Stimulated activated CD4-positive, alpha-beta T cell treated with anti-CD3 and anti-CD28 coated beads, Interleukin-15, amount 100 ng/mL, for 48 hours (primary cell): ENCODE measurements at regions not wholly inside any gene's neighbourhood (a gene's known extent, or its start where the extent isn't known, plus 50 kb on each side); places are given as distances from the start of the nearest gene placed in this dataset.
"Not testable (repeated sequence)": the region's sequence is repeated elsewhere in the genome, so short reads cannot be mapped to it uniquely, and the experiment has no call there.

ENCODE experiments used
- DNase-seq, 2 donors: peaks; one replicate each; pipeline ENCODE4 v3.0.0-alpha.2; 2020; ENCODE audit warnings: low read depth in 2 of 2

GRCh38 chr5:2169430-2169808 is 286.7 kb upstream of the IRX4 start:
- DNase-seq, result no peak

DNA sequence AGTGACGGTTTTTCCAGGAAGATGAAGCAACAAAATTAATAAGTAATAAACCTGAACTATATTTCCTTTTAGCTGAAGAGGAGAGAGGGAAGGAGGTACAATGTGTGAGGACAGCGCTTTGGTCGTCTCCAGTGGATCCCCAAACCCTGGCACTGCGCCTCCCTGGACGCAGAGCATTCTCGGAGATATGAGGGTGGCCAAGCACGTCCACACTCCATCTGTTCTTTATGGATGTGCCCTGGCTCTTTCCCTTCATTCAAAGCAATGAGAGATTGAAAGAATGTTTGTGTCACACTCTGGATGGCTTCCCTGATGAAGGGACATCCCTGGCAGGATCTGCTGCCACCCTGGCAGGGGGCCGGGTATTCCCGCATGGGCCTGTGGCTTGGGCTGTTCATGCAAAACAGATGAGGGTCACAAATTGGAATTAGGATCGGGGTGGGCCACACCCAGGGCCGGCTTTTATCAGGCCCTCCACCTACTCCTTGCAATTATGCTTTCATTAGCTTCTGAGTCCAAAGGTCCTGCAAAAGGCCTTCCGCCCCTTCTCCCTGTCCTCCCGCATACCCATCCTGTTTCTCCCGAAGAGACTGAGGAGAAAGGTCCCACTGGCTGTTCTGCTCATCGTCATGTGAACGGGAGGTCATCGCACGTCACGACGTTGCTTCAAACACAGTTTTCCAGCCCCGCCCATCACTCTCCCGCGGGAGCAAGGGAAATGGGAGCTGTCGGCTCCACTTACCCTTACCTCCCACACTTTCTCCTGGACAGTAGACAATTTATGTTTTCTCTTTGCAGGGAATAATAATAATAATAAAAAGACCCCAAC is 286.1 kb upstream of the IRX4 start:
- DNase-seq, result no peak

DNA sequence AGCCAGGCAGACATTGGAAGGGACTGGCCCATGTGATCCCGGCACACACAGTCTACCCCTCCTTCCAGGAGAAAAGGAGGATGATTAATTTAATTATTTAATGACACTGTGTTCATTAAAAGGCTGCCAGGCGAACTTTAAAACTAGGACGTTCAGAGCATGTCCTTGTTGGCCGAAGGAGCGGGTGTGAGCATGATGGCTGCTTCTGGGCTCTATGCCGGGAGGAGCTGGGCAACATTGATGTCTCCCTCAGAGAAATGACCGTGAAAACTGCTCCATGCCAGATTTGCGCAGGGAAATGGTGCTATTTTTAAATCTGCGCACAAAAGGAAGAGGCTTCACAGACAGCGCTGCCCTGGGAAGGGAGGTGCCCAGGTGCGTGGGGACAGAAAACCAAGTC is 284.9 kb upstream of the IRX4 start:
- no peak for DNase-seq

DNA sequence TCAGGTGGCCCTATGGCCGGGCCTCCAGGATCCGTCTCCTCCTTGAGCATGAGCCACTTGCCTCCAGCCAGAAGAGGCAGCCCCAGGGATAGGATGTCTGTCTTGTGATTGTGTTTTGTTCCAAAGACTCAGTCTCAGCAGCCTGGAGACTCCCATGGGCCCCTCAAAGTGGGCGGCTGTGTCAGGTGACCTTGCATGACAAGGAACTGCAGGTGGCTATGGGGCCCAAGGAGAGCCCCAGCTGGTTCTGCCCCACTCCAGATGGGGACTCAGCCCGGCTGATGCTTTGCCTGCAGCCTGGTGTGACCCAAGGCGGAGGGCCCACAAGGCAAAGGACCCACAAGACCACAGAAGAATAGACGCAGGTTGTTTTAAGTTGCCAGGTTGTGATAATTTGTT is 284.3 kb upstream of the IRX4 start:
- DNase-seq, result no peak

DNA sequence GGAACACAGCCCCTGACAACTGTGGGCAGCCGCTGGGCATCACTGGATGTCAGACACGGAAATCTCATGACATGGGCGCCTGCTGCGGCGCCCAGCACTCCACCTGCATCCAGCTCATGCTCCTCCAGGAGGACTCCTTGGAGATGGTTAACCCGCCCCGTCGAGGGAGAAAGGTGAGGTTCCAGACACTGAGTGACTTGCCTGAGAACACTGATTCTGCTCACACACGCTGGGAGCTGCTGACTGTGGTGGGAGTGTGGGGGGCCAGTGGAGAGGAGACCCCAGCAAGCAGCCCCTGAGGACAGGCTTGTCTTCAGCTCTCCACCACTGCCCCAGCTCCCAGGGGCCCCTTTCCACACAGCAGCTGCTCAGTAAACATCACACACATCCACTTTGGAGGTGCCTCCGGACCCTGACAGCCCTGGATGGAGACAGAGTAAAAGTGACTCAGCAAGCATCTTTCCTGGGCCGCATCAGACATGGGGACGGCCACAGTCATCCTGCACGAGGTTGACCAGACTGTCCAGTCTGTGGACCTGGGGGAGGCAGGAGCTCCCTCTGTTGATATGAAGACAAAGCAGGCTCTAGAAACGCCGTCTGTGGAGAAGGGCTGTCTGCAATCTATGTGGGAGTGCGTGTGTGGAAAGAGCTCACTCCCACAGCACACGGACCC is 283.7 kb upstream of the IRX4 start:
- no peak for DNase-seq

GRCh38 chr5:2165615-2166305 is 283.0 kb upstream of the IRX4 start:
- DNase-seq, result no peak

GRCh38 chr5:2165203-2165602 is 282.5 kb upstream of the IRX4 start:
- DNase-seq, result no peak

DNA sequence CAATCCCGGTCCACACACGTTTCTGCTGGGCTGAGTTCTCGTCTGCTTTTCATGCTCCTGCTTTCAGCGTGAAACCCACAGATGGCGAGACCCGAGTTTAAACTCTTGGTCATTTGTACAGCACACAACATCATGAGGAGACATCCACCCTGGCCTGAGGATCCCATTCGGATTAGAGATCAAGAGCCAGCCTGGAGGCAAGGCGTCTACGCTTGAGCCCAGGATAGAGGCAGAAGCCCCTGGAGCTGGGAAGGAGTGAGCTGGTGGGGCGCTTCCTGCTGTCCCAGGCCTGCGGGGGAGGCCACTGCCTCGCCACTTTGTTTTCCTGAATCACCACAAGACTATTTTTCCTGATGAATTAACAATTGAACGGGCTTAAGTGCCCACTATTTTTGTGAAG is 281.9 kb upstream of the IRX4 start:
- no peak for DNase-seq

DNA sequence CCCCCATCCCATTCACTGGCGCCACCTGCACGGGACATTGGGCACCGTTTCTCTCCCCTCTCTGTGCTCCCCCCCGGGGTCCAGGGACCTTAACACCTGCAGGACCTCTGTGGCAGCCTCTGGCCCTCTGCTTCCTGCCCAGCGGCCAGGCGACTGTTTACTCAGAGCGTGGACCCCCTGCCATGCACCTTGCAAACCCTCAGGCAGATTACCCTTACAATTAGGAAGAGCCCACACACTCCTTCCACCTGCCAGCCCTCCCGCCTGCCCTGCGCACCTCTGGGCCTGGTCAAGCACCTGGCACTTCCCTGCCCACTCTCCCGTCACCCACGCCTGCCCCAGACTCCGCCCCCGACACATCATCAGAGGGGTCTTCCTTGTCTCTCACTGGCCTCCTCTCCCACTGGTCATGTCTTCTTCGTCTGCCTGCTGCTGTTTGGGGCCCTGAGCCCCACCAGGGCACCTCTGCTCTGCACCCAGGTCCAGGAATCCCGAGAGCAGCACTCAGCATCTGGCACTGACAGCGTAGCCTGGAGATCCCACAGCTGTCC is 281.3 kb upstream of the IRX4 start:
- DNase-seq, result no peak

DNA sequence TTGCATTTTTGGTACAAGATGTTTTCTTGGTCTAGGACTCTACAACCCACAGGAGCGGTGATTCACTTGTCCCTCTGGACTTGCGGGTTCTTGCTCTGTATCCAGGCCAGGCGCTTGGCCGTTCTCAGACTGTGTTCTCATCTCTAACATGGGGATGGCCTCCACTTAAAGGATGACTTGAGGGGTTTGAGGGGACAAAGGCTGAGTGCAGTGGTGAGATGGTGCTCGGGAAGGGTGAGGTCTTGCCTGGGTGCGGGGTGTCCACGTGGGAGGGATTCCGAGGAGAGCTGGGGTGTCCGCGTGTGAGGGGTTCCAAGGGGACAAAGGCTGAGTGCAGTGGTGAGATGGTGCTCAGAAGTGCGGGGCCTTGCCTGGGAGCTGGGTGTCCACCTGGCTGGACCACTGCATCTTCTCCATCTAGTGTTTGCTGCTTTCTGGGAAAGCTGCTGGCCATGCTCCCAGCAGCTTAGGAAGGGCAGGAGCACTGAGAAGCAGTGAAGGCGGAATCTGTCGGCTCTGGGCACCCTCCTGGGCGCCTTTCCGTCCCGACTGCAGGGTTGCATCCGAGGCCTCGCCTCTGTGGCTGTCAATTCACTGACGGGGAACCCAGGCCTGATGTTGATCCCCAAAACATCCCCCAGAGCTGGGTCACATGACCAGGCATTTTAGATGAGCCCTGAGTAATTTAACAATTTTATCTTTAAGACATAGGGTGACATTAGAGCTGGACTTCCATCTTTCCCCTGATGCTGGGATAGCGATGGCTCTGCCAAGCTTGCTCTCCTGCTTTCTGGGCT is 280.5 kb upstream of the IRX4 start:
- DNase-seq, result no peak

DNA sequence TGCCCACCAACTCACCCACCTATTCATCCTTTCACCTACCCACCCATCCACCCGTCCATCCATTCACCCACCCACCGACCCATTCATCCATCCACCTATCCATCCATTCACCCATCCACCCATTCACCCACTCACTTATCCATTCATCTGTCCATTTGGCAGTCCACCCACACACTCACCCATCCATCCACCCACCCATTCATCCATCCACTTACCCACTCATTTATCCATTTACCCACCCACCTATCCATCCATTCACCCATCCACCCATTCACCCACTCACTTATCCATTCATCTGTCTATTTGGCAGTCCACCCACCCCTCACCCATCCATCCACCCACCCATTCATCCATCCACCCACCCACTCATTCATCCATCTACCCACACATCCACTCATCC is 278.1 kb upstream of the IRX4 start:
- no peak for DNase-seq

DNA sequence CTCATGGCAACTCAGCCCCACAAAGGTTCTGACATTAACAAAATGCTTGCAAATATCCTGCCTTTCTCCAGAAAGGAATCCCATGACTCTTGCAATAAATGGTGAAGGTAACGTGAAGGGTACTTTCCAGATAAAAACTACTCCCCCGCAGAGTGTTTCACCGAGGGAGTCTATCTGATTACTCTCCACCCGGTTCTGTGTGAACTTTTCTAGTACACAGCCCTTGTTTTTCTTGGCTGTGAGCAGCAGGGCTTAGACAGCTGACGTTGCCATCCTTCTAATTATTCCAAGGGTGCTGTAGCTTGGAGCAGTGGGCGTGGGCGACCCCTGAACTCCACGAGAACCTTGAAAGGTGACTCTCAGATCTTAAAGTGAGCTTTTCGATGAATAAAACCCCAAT is 276.0 kb upstream of the IRX4 start:
- DNase-seq, result no peak

- DNase-seq, result no peak
Measured at GRCh38 chr5:2158109-2158508, 275.4 kb upstream of the IRX4 start.

GRCh38 chr5:2157372-2157771 is 274.6 kb upstream of the IRX4 start:
- DNase-seq, result no peak

DNA sequence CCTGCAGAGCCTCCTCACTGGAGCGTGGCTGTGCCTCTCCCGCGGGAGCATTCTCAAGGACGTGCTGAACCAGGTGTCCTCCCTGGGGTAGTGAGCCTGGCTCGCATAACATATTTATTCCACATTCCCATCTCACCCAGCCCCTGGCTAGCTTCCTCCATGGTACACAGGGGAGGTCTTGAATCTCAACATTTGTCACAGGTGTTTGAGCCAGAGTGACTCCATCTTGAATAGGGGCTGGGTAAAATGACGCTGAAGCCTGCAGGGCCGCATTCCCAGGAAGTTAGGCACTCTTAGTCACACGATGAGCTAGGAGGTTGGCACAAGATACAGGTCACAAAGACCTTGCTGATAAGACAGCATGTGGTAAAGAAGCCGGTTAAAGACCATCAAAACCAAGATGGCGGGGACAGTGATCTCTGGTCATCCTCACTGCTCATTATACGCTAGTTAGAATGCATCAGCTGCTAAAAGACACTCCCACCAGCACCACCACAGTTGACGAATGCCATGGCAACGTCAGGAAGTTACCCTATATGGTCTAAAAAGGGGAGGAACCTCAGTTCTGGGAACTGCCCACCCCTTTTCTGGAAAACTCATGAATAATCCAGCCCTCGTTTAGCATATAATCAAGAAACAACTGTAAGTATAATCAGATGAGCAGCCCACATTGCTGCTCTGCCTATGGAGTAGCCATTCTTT is 273.8 kb upstream of the IRX4 start:
- DNase-seq, result no peak

DNA sequence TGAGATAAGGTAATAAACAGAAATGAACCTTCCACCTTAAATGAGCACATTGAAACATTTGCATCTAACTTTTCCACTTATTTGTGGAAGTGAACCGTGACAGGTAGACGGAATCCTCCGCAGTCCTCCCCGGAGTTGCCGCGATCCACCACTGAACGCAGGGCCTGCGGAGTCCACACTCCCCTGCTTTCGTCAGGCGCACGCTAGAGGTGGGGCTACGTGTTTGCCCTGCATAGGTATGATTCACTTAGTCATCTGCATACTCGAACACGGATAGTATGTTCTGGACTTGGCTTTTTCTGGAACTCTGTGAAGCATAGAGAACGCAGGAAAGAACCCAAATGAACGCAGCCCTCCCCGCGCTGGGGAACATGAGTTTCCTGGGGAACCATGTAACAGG is 272.8 kb upstream of the IRX4 start:
- no peak for DNase-seq

GRCh38 chr5:2153802-2154201 is 271.1 kb upstream of the IRX4 start:
- DNase-seq, result no peak

- DNase-seq, result no peak
Measured at GRCh38 chr5:2153350-2153749, 270.6 kb upstream of the IRX4 start.

DNA sequence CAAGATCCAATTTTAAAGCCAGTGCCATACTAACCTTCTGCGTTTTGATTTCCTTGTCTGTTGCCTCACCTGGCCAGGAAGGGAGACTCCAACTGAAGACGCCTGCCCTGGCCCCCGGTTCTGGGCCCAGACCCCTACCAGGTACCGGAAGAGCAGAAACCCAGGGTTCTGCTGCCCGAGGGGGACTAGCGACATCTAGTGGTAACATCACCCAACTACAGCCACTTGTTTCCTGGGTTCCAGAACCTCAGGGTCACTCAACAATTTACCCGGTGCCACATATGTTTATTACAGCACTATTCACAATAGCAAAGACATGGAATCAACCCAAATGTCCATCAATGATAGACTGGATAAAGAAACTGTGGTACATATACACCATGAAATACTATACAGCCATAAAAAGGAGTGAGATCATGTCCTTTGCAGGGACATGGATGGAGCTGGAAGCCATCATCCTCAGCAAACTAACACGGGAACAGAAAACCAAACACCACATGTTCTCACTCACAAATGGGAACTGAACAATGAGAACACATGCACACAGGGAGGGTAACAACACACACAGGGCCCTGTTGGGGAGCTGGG is 268.7 kb upstream of the IRX4 start:
- not testable (repeated sequence) for DNase-seq

GRCh38 chr5:2149195-2149539 is 266.4 kb upstream of the IRX4 start:
- DNase-seq, result no peak
